ENCODE measurements at regions not wholly inside any gene's neighbourhood (a gene's known extent, or its start where the extent isn't known, plus 50 kb on each side); places are given as distances from the start of the nearest gene placed in this dataset.

DNA sequence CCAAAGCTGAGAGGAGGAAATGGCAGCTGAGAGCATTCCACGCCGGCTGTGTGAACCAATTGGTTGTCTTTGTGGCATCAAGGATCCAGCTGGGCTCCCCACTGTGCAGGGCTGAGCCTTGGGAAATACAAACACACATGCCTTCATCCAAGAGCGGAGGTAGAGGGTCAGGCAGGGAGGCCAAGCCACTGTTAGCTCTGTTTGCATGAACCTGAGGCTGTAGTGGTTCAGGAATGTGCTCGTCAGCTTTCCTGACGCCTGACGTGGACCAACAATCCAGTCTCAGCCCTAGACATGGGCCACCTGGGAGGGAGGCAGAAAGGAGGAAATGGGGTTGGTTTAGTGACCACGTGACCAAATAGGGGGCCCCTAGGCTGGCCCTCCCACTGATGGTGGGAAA lies 276.9 kb downstream of the TLE3 start:
- DNase-seq (ENCODE audit: low read depth), result no peak
- TF ChIP-seq, protein P1, sequence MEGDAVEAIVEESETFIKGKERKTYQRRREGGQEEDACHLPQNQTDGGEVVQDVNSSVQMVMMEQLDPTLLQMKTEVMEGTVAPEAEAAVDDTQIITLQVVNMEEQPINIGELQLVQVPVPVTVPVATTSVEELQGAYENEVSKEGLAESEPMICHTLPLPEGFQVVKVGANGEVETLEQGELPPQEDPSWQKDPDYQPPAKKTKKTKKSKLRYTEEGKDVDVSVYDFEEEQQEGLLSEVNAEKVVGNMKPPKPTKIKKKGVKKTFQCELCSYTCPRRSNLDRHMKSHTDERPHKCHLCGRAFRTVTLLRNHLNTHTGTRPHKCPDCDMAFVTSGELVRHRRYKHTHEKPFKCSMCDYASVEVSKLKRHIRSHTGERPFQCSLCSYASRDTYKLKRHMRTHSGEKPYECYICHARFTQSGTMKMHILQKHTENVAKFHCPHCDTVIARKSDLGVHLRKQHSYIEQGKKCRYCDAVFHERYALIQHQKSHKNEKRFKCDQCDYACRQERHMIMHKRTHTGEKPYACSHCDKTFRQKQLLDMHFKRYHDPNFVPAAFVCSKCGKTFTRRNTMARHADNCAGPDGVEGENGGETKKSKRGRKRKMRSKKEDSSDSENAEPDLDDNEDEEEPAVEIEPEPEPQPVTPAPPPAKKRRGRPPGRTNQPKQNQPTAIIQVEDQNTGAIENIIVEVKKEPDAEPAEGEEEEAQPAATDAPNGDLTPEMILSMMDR (IDR thresholded peaks at IDR 0.05; ENCODE audit: insufficient read depth, low read depth, low read length, missing control alignments), result no peak
- no peak overlapping the region for H3K4me3 ChIP-seq (ENCODE audit: low read depth, low read length)

DNA sequence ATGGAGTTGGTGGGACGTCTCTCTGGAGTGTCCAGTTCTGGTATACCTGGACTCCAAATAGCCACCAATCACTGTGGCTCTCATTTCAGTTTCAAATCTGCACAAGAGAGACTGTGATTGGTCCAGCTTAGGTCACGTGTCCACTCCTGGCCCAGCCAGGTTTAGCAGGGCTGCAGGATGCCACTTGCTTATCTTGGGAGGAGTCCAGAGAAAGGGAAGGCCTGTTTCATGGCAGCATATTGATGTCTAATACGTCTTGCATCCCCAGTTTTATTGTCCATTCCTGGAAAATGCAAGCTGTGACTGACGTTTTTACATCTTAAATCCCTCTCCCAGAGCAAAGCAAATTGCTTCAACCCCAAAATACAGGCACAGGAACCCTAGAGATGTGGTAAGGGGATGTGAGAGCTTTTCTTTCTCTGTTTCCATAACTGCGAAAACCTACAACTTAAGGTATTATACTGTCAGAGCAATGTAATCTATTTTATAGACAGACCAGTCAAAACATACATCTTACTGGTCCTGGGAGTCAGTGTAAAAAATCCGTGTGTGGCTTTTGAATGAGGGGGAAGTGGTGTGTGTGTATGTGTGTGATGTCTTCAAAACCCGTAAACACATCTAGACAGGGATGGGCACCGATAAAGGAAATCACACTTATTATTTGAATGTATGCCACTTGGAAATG lies 274.4 kb downstream of the TLE3 start:
- peak; percentile 22 for DNase-seq (ENCODE audit: low read depth)
- TF ChIP-seq, protein P1 (IDR thresholded peaks at IDR 0.05; ENCODE audit: insufficient read depth, low read depth, low read length, missing control alignments), result no peak

DNA sequence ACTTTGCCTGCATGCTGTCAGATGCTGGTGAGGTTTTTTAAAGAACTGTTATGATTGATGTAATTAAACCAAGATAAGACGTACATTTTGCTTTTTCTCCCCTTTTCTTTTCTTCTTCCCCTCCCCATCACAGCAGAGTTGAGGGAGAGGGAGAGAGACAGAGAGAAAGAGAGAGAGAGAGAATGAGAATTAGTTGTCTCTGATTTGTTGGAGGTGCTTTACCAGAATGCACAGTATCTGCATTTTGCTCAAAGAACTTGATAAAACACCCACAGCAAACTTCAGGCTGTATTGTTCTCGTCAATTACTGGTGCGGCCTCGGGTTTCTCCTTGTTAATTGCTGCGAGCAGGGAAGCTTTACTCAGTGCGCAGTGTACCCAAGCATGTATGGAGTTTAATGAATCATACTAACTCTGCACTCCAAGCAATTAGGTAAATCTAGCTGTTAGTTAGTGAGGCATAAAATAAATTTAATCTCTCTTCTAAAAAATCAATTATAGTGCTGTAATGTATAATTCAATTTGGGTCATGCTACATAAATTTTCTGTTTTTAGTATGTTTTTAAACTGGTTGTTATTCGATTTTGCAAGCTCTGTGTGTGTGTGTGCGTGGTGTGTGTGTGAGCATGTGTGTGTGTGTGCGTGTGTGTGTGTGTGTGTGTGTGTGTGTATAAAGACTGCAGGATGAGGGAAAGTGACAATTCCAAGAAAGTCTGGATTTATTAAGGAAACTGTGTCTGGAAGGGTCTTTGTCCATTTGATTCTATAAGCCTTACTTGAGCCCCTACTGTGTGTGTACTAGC lies 273.4 kb downstream of the TLE3 start:
- no peak overlapping the region for H3K4me3 ChIP-seq (ENCODE audit: low read depth, low read length)
- TF ChIP-seq, protein P1 (IDR thresholded peaks at IDR 0.05; ENCODE audit: insufficient read depth, low read depth, low read length, missing control alignments), result no peak
- no peak for DNase-seq (ENCODE audit: low read depth)

More for the DNA sequence above, 274.4 kb downstream of the TLE3 start:
- no peak overlapping the region for H3K4me3 ChIP-seq (ENCODE audit: low read depth, low read length)

DNA sequence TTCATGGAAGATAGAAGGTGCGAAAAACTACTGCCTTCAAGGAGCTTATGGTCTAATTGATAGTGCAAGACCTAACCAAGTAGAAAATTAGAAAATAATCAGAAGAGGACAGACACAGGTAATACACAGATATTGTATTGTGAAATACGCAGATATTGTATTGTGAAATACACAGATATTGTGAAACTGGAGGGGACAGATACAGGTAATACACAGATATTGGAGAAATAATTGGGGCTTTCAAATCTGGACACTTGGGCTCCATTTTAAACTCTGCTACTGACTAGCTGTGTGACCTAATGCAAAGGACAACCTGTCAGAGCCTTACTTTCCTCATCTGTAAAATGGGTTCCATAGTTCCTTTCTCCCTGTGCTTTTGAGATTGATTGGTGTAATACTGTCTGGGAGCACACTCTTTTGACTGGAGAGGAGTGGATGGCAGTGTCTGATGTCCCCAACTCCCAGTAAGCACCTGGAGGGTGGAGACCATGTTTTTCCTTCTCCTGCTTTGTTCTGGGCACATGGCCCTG lies 272.8 kb downstream of the TLE3 start:
- no peak overlapping the region for H3K4me3 ChIP-seq (ENCODE audit: low read depth, low read length)
- TF ChIP-seq, protein P1 (IDR thresholded peaks at IDR 0.05; ENCODE audit: insufficient read depth, low read depth, low read length, missing control alignments), result no peak
- no peak for DNase-seq (ENCODE audit: low read depth)

DNA sequence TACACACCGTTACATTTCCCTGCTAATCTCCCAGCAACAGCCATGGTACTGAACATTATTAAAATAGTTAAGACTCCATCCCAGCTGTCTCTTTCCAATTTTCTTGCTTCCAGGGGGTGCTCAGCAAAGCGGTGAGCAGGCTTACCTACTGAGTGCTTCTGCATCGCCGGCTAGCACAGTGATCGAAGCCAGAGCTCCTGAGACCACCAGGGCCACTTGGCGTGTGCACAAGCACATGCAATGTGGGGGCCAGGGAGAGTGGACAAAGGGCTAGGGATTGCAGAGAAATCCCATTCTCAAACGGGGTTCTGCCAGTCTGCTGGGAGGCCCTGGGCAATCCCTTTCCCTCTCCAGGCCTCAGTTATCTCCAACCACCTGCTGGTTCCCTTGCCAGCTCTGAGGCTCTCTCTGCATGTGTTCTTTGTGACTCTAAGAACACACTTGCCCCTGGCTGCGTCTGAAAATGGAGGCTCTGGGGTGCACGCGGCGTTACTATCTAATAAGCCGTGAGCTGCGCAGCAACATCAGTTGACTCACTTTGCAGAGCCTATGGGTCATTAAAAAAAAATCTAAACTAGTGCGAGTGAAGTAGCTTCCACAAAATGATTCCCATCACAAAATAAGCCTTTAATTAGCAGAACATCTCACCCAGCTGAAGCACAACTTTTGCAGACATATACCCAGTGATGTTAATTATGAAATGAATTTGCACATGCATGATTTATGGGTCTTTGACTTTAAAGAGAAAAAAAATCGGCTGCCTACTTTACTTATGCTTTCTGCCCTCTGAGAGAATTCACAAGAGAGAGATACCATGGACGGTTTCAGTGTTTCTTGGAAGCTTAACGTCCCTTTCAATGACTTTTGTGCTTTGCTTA lies 271.5 kb downstream of the TLE3 start:
- TF ChIP-seq, protein P1 (IDR thresholded peaks at IDR 0.05; ENCODE audit: insufficient read depth, low read depth, low read length, missing control alignments), result no peak
- H3K4me3 ChIP-seq (ENCODE audit: low read depth, low read length), result no peak overlapping the region
- DNase-seq (ENCODE audit: low read depth), result no peak

DNA sequence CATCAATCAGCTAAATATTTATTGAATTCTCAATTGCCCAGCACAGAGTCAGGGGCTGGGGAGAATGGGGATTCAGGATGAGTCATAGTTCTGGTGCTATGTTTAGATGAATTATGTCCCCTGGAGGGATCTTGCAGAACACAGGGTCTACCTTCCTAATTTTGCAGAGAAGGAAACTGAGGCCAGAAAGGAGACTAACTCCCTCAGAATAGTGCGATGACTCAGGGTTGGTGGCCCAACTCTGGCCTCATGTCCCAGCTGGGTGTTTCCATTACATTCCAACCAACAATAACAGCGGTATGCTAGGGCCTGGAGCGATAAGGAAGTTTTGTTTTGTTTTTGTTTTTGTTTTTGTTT lies 270.9 kb downstream of the TLE3 start:
- TF ChIP-seq, protein P1 (IDR thresholded peaks at IDR 0.05; ENCODE audit: insufficient read depth, low read depth, low read length, missing control alignments), result no peak
- H3K4me3 ChIP-seq (ENCODE audit: low read depth, low read length), result no peak overlapping the region
- no peak for DNase-seq (ENCODE audit: low read depth)

All from GM12865 (cell line).